ENCODE measurements at regions not wholly inside any gene's neighbourhood (a gene's known extent, or its start where the extent isn't known, plus 50 kb on each side); places are given as distances from the start of the nearest gene placed in this dataset.

- no peak for ATAC-seq
- no peak for TF ChIP-seq TOX (CRISPR knock-in tag; IDR thresholded peaks at IDR 0.05; ENCODE audit: borderline replicate concordance)
- no peak for TF ChIP-seq BACH2 (CRISPR knock-in tag; IDR thresholded peaks at IDR 0.05; ENCODE audit: borderline replicate concordance)
- no peak for TF ChIP-seq POU6F1 (CRISPR knock-in tag; IDR thresholded peaks at IDR 0.05; ENCODE audit: borderline replicate concordance, low read depth)
- TF ChIP-seq ZNF565 (CRISPR knock-in tag; conservative IDR thresholded peaks at IDR 0.05; ENCODE audit: low read depth): no peak
These were observed 512.7 kb downstream of the CMPK2 start for GRCh38 chr2:6352906-6353515.

GRCh38 chr2:6353669-6354068, 512.0 kb downstream of the CMPK2 start:
- no peak for ATAC-seq

DNA sequence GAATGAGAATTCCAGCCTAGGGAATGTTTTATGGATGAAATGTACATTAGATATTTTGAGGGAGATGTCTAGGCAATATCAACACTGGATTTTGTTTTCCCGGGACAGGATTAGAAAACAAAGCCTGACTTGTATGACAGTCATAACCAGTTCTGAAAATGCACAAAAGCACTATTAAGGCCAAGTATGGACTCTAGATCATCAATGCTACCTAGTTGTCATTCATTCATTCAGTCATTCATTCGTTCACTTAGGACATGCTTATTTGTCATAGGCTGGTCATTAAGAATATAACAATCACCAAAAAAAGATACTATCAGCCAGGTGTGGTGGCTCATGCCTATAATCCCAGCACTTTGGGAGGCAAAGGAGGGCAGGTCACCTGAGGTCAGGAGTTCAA, 511.2 kb downstream of the CMPK2 start:
- ATAC-seq: no peak
- no peak for TF ChIP-seq ISL1 (CRISPR knock-in tag; IDR thresholded peaks at IDR 0.05)
- TF ChIP-seq GLIS3 (CRISPR knock-in tag; IDR thresholded peaks at IDR 0.05): no peak
- no peak for TF ChIP-seq TCF4 (CRISPR knock-in tag; IDR thresholded peaks at IDR 0.05; ENCODE audit: borderline replicate concordance)
- TF ChIP-seq ARNTL (CRISPR knock-in tag; IDR thresholded peaks at IDR 0.05; ENCODE audit: borderline replicate concordance, low read depth): no peak
- TF ChIP-seq ZFP30 (CRISPR knock-in tag; IDR thresholded peaks at IDR 0.05): no peak
- no peak for TF ChIP-seq POU6F1 (CRISPR knock-in tag; IDR thresholded peaks at IDR 0.05; ENCODE audit: borderline replicate concordance, low read depth)

More at GRCh38 chr2:6353669-6354068, 512.0 kb downstream of the CMPK2 start:
- TF ChIP-seq ISL1 (CRISPR knock-in tag; IDR thresholded peaks at IDR 0.05) (no peak), SNAI2 (CRISPR knock-in tag; IDR thresholded peaks at IDR 0.05) (no peak), GLIS3 (CRISPR knock-in tag; IDR thresholded peaks at IDR 0.05) (no peak), ZNF8 (CRISPR knock-in tag; IDR thresholded peaks at IDR 0.05) (no peak), BACH2 (CRISPR knock-in tag; IDR thresholded peaks at IDR 0.05; ENCODE audit: borderline replicate concordance) (no peak), ZNF70 (CRISPR knock-in tag; IDR thresholded peaks at IDR 0.05) (no peak), ESRRG (CRISPR knock-in tag; IDR thresholded peaks at IDR 0.05) (no peak), OSR1 (CRISPR knock-in tag; IDR thresholded peaks at IDR 0.05) (no peak), CSDC2 (CRISPR knock-in tag; IDR thresholded peaks at IDR 0.05) (no peak), ZFP30 (CRISPR knock-in tag; IDR thresholded peaks at IDR 0.05) (no peak), PPARA (CRISPR knock-in tag; IDR thresholded peaks at IDR 0.05; ENCODE audit: borderline replicate concordance) (no peak), TOX (CRISPR knock-in tag; IDR thresholded peaks at IDR 0.05; ENCODE audit: borderline replicate concordance) (no peak), ZNF565 (CRISPR knock-in tag; conservative IDR thresholded peaks at IDR 0.05; ENCODE audit: low read depth) (no peak), ARNTL (CRISPR knock-in tag; IDR thresholded peaks at IDR 0.05; ENCODE audit: borderline replicate concordance, low read depth) (no peak), ZFP3 (CRISPR knock-in tag; IDR thresholded peaks at IDR 0.05) (no peak), CSRNP3 (CRISPR knock-in tag; IDR thresholded peaks at IDR 0.05) (no peak), RARB (CRISPR knock-in tag; IDR thresholded peaks at IDR 0.05) (no peak)
- TF ChIP-seq, protein P1, sequence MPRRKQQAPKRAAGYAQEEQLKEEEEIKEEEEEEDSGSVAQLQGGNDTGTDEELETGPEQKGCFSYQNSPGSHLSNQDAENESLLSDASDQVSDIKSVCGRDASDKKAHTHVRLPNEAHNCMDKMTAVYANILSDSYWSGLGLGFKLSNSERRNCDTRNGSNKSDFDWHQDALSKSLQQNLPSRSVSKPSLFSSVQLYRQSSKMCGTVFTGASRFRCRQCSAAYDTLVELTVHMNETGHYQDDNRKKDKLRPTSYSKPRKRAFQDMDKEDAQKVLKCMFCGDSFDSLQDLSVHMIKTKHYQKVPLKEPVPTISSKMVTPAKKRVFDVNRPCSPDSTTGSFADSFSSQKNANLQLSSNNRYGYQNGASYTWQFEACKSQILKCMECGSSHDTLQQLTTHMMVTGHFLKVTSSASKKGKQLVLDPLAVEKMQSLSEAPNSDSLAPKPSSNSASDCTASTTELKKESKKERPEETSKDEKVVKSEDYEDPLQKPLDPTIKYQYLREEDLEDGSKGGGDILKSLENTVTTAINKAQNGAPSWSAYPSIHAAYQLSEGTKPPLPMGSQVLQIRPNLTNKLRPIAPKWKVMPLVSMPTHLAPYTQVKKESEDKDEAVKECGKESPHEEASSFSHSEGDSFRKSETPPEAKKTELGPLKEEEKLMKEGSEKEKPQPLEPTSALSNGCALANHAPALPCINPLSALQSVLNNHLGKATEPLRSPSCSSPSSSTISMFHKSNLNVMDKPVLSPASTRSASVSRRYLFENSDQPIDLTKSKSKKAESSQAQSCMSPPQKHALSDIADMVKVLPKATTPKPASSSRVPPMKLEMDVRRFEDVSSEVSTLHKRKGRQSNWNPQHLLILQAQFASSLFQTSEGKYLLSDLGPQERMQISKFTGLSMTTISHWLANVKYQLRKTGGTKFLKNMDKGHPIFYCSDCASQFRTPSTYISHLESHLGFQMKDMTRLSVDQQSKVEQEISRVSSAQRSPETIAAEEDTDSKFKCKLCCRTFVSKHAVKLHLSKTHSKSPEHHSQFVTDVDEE (CRISPR knock-in tag; IDR thresholded peaks at IDR 0.05): no peak
- TF ChIP-seq, protein P2, sequence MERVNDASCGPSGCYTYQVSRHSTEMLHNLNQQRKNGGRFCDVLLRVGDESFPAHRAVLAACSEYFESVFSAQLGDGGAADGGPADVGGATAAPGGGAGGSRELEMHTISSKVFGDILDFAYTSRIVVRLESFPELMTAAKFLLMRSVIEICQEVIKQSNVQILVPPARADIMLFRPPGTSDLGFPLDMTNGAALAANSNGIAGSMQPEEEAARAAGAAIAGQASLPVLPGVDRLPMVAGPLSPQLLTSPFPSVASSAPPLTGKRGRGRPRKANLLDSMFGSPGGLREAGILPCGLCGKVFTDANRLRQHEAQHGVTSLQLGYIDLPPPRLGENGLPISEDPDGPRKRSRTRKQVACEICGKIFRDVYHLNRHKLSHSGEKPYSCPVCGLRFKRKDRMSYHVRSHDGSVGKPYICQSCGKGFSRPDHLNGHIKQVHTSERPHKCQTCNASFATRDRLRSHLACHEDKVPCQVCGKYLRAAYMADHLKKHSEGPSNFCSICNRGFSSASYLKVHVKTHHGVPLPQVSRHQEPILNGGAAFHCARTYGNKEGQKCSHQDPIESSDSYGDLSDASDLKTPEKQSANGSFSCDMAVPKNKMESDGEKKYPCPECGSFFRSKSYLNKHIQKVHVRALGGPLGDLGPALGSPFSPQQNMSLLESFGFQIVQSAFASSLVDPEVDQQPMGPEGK (CRISPR knock-in tag; IDR thresholded peaks at IDR 0.05; ENCODE audit: borderline replicate concordance): no peak
- TF ChIP-seq, protein P3, sequence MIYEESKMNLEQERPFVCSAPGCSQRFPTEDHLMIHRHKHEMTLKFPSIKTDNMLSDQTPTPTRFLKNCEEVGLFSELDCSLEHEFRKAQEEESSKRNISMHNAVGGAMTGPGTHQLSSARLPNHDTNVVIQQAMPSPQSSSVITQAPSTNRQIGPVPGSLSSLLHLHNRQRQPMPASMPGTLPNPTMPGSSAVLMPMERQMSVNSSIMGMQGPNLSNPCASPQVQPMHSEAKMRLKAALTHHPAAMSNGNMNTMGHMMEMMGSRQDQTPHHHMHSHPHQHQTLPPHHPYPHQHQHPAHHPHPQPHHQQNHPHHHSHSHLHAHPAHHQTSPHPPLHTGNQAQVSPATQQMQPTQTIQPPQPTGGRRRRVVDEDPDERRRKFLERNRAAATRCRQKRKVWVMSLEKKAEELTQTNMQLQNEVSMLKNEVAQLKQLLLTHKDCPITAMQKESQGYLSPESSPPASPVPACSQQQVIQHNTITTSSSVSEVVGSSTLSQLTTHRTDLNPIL (CRISPR knock-in tag; IDR thresholded peaks at IDR 0.05; ENCODE audit: low read depth): no peak

Measured in SK-N-SH treated with all-trans-retinoic acid at 6 μM for 48 hours (cell line).